Common myeloid progenitor, CD34-positive (primary cell): ENCODE measurements at regions not wholly inside any gene's neighbourhood (a gene's known extent, or its start where the extent isn't known, plus 50 kb on each side); places are given as distances from the start of the nearest gene placed in this dataset.
A peak's percentile ranks its signal among the peaks of the same experiment; 100 is the strongest.

Experiments
- CTCF ChIA-PET: fragments of 350-600 bp; sonication (Branson Sonifier 250); formaldehyde crosslinking; loops from one replicate; lab custom pipeline; 2021; ENCODE audit warnings: antibody characterized with exemption; lab: Charles Lee
- POLR2A ChIA-PET: fragments of 350-600 bp; sonication (Branson Sonifier 250); formaldehyde crosslinking; loops from one replicate; lab custom pipeline; 2021; ENCODE audit warnings: antibody characterized with exemption; lab: Charles Lee
- DNase-seq, 3 donors: peaks; one replicate each; pipeline versions ENCODE4 v3.0.0 to v3.0.0-alpha.2; 2013
- H3K27ac ChIP-seq, 2 experiments: 1 replicate in 1 of 2; 2 replicates in 1 of 2; pipeline ENCODE4 v1.7.0; 2013; ENCODE audit warnings: inconsistent platforms in 2 of 2, low read length in 2 of 2, mild to moderate bottlenecking in 2 of 2, low read depth in 1 of 2, moderate library complexity in 1 of 2; ENCODE audit not compliant: severe bottlenecking in 2 of 2, insufficient read depth in 1 of 2, poor library complexity in 1 of 2
- H3K27me3 ChIP-seq, 5 experiments: replicated peaks in 2 of 5; 1 replicate in 3 of 5; 2 replicates in 2 of 5; pipeline versions ENCODE4 v1.6.1 to v1.7.0; 2013; ENCODE audit warnings: low read length in 4 of 5, mild to moderate bottlenecking in 2 of 5, moderate library complexity in 2 of 5, inconsistent platforms in 1 of 5; ENCODE audit not compliant: insufficient read depth in 5 of 5, control insufficient read depth in 4 of 5
- H3K36me3 ChIP-seq, 4 experiments: 1 replicate in 2 of 4; 2 replicates in 2 of 4; pipeline versions ENCODE4 v1.6.1 to v1.7.0; 2013; ENCODE audit warnings: low read length in 3 of 4, control low read depth in 1 of 4, mild to moderate bottlenecking in 1 of 4; ENCODE audit not compliant: control insufficient read depth in 4 of 4, insufficient read depth in 4 of 4
- H3K4me1 ChIP-seq, 4 experiments: 1 replicate in 3 of 4; 2 replicates in 1 of 4; pipeline versions ENCODE4 v1.6.1 to v1.7.1; 2013; ENCODE audit warnings: low read length in 3 of 4, mild to moderate bottlenecking in 3 of 4, control low read depth in 1 of 4, inconsistent platforms in 1 of 4, moderate library complexity in 1 of 4; ENCODE audit not compliant: control insufficient read depth in 4 of 4, insufficient read depth in 4 of 4; ENCODE audit errors: control extremely low read depth in 1 of 4
- H3K4me3 ChIP-seq, 7 experiments: 1 replicate in 4 of 7; 2 replicates in 3 of 7; pipeline versions ENCODE4 v1.5.1 to v1.7.0; 2013; ENCODE audit warnings: mild to moderate bottlenecking in 7 of 7, low read length in 6 of 7, moderate library complexity in 6 of 7, inconsistent platforms in 2 of 7, low read depth in 2 of 7, control low read depth in 1 of 7; ENCODE audit not compliant: insufficient read depth in 4 of 7, control insufficient read depth in 1 of 7; ENCODE audit errors: extremely low read depth in 1 of 7
- H3K9me3 ChIP-seq, 5 experiments: 1 replicate in 4 of 5; 2 replicates in 1 of 5; pipeline versions ENCODE4 v1.6.1 to v1.7.1; 2013; ENCODE audit warnings: low read length in 4 of 5, mild to moderate bottlenecking in 2 of 5, inconsistent platforms in 1 of 5, low read depth in 1 of 5, moderate library complexity in 1 of 5; ENCODE audit not compliant: control insufficient read depth in 4 of 5, insufficient read depth in 2 of 5; ENCODE audit errors: control extremely low read depth in 1 of 5
- WGBS: methylation state at CpG from one replicate; pipeline ENCODE4 v1.1.5; 2013; ENCODE audit not compliant: insufficient coverage; 5-methylcytosine and 5-hydroxymethylcytosine counted together

GRCh38 chr13:87355451-87355850 lies 315.7 kb upstream of the SLITRK5 start:
- Histone ChIP-seq H3K4me3 (no peak overlapping the region), H3K27ac (no peak overlapping the region), H3K9me3 (peaks cover 0 to 1% (median 0%) of the 10 kb centered on the region in 5 experiments), H3K27me3 (no peaks in the 10 kb centered on the region), H3K36me3 (no peaks in the 10 kb centered on the region), H3K4me1 (no peaks in the 10 kb centered on the region)
- CTCF ChIA-PET, result interaction anchor here (1.1 kb wide), 1 partner anchor 8 kb away, joined by 3 read pairs; no protein-coding TSS in a partner anchor
- no peak for DNase-seq
- POLR2A ChIA-PET, result no interaction called here
- WGBS, result 100% methylated on average over 5 of the region's 6 CpGs

- Histone ChIP-seq H3K27ac (no peak overlapping the region), H3K36me3 (no peaks in the 10 kb centered on the region), H3K4me1 (no peaks in the 10 kb centered on the region), H3K4me3 (no peak overlapping the region), H3K27me3 (no peaks in the 10 kb centered on the region), H3K9me3 (peaks cover 0 to 1% (median 0%) of the 10 kb centered on the region in 5 experiments)
- DNase-seq, result peak in 2 of 3 donors; percentile 1
- POLR2A ChIA-PET, result no interaction called here
- CTCF ChIA-PET, result interaction anchor here (1.1 kb wide), 1 partner anchor 9 kb away, joined by 3 read pairs; no protein-coding TSS in a partner anchor
- 95% methylated on average over 7 of the region's 8 CpGs for WGBS
Observed at GRCh38 chr13:87356314-87356713, 314.9 kb upstream of the SLITRK5 start.

DNA sequence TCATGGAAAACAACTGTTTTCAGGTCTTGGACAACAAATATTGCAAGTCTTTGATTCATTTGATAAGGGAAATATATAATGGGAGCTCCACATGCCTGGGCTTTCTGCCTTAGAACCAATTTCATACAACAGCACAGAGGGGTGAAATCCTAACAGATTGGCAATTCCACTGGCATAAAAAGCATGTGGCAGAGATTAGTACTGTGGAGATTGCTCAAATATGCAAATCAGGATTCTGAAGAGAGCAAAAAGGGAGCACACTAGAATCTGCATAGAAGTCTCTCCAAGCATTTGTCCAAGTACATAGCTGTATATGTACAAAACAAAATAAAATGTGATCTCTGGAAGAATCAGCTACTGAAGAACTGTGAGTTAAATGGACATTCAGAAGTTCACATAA lies 312.9 kb upstream of the SLITRK5 start:
- H3K27ac ChIP-seq, result no peak overlapping the region
- ChIA-PET POLR2A (no interaction called here), CTCF (no interaction called here)
- no peak overlapping the region for H3K4me3 ChIP-seq
- peaks cover 0 to 1% (median 0%) of the 10 kb centered on the region in 5 experiments for H3K9me3 ChIP-seq
- no peaks in the 10 kb centered on the region for H3K4me1 ChIP-seq
- no peaks in the 10 kb centered on the region for H3K27me3 ChIP-seq
- no peaks in the 10 kb centered on the region for H3K36me3 ChIP-seq
- DNase-seq, result no peak

GRCh38 chr13:87361216-87361615 lies 310.0 kb upstream of the SLITRK5 start:
- Histone ChIP-seq H3K4me1 (no peaks in the 10 kb centered on the region), H3K27me3 (no peaks in the 10 kb centered on the region), H3K4me3 (no peak overlapping the region), H3K27ac (no peak overlapping the region), H3K36me3 (no peaks in the 10 kb centered on the region), H3K9me3 (peaks cover 0 to 1% (median 0%) of the 10 kb centered on the region in 5 experiments)
- no CpG with 5 or more reads among the region's 1 CpG for WGBS
- POLR2A ChIA-PET, result no interaction called here
- CTCF ChIA-PET, result no interaction called here
- DNase-seq, result no peak

DNA sequence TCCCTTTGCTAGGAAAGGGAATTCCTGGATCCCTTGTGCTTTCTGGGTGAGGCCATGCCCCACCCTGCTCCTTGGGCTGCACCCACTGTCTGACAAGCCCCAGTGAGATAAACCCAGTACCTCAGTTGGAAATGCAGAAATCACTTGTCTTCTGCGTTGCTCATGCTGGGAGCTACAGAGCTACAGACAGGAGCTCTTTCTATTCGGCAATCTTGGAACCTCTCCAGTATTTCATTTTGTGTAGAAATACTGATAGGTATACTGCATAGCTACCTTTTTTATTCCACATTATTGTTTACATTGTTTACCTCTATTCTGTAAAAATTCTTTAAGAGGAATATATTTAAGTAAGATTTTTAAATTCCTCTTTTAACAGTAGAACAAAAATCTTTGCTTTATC lies 302.5 kb upstream of the SLITRK5 start:
- ChIA-PET POLR2A (no interaction called here), CTCF (no interaction called here)
- Histone ChIP-seq H3K27ac (no peak overlapping the region), H3K27me3 (no peaks in the 10 kb centered on the region), H3K9me3 (no peaks in the 10 kb centered on the region), H3K36me3 (no peaks in the 10 kb centered on the region), H3K4me1 (no peaks in the 10 kb centered on the region), H3K4me3 (no peak overlapping the region)
- no peak for DNase-seq
- 100% methylated on average over 1 of the region's 2 CpGs for WGBS

DNA sequence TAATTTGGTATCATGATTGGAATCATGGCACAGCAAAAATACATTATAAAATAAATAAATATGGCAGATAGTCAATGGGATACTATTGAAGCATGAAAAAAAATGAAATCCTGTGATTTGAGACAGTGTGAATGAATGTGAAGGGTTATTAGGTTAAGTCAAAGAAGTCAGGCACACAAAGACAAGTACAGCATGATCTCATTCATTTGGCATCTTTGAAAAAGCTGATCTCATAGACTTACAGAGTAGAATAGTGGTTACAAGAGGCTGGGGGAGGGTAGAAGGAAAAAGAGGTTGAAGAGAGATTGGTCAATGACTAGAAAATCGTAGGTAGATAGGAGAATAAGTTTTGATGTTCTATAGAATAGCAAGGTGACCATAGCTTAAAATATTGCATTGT lies 295.1 kb upstream of the SLITRK5 start:
- Histone ChIP-seq H3K36me3 (no peaks in the 10 kb centered on the region), H3K4me3 (no peak overlapping the region), H3K4me1 (no peaks in the 10 kb centered on the region), H3K27me3 (no peaks in the 10 kb centered on the region), H3K27ac (no peak overlapping the region), H3K9me3 (no peaks in the 10 kb centered on the region)
- no CpG with 5 or more reads among the region's 1 CpG for WGBS
- ChIA-PET POLR2A (interaction anchor here (0.6 kb wide), 1 partner anchor 1734 kb away, joined by 4 read pairs; no protein-coding TSS in a partner anchor), CTCF (no interaction called here)
- no peak for DNase-seq

DNA sequence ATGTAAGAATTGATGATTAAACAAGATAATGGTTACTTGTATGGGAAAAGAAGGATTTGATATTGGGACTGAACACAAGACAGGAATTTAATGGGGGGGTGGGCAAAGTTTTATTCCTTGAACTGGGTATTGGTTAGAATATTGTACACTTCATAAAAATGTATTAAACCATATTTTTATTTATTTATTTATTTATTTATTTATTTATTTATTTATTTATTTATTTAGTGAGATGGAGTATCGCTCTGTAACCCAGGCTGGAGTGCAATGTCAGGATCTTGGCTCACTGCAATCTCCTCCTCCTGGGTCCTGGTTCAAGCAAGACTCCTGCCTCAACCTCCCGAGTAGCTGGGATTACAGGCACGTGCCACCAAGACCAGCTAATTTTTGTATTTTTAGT lies 287.1 kb upstream of the SLITRK5 start:
- no peaks in the 10 kb centered on the region for H3K36me3 ChIP-seq
- DNase-seq, result no peak
- H3K27me3 ChIP-seq, result no peaks in the 10 kb centered on the region
- WGBS, result 87% methylated on average over 2 of the region's 3 CpGs
- H3K4me1 ChIP-seq, result no peaks in the 10 kb centered on the region
- no peaks in the 10 kb centered on the region for H3K9me3 ChIP-seq
- H3K4me3 ChIP-seq, result no peak overlapping the region
- H3K27ac ChIP-seq, result no peak overlapping the region
- POLR2A ChIA-PET, result no interaction called here
- CTCF ChIA-PET, result no interaction called here
